ENCODE measurements at regions not wholly inside any gene's neighbourhood (a gene's known extent, or its start where the extent isn't known, plus 50 kb on each side); places are given as distances from the start of the nearest gene placed in this dataset.

DNA sequence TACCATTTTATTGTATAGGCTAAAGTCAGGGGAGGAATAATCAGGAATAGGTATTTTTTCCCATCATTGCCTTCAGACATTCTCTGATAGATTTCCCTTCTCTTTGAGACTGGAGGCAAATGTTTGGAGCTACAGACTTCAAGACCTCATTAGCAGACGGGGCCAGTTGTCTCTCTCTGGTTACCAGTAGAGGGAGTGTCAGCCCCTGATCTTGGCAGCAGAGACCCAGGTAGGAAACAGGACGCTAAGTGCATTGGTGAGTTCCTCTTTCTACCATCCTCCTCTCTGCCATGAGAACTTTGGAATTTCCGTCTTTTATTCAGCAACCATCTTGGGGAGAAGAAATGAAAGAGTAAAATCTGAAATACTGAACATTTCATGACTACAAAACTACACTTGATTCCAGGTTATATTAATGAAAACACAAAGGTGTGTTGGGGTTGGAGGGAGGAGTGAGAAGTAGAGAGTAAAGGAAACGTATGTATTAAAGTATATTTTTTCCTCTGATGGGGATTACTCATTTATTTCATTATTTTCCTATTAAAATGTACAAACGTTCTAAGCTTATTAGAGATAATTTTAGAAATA is 186.2 kb upstream of the GCFC2 start:
- TF ChIP-seq, protein P1, sequence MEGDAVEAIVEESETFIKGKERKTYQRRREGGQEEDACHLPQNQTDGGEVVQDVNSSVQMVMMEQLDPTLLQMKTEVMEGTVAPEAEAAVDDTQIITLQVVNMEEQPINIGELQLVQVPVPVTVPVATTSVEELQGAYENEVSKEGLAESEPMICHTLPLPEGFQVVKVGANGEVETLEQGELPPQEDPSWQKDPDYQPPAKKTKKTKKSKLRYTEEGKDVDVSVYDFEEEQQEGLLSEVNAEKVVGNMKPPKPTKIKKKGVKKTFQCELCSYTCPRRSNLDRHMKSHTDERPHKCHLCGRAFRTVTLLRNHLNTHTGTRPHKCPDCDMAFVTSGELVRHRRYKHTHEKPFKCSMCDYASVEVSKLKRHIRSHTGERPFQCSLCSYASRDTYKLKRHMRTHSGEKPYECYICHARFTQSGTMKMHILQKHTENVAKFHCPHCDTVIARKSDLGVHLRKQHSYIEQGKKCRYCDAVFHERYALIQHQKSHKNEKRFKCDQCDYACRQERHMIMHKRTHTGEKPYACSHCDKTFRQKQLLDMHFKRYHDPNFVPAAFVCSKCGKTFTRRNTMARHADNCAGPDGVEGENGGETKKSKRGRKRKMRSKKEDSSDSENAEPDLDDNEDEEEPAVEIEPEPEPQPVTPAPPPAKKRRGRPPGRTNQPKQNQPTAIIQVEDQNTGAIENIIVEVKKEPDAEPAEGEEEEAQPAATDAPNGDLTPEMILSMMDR (IDR thresholded peaks at IDR 0.05) = peak in 3 of 6 experiments; percentile 18 to 46 (median 44)
- no peak for TF ChIP-seq POLR2A (IDR thresholded peaks at IDR 0.05)
